Sciatic nerve (tissue), 2 donors: ENCODE measurements at regions not wholly inside any gene's neighbourhood (a gene's known extent, or its start where the extent isn't known, plus 50 kb on each side); places are given as distances from the start of the nearest gene placed in this dataset.
A peak's percentile ranks its signal among the peaks of the same experiment; 100 is the strongest.

Experiments
- ATAC-seq: fragments of 200-7000 bp; cut with Tn5 transposase; one replicate; pipeline ENCODE4 v1.9.1; 2020; ENCODE audit warnings: mild to moderate bottlenecking, moderate library complexity
- DNase-seq: peaks from one replicate; pipeline ENCODE4 v3.0.0-alpha.2; 2020; ENCODE audit warnings: low spot score
- intact Hi-C: fragments of 100-400 bp; cut with DNase I; formaldehyde crosslinking; loops from one replicate; pipeline ENCODE4 v1.14.2; 2022
- donor health status: DM: no; HTN: no; CAD: no.
- donor health status: DM: no; HTN: no; CAD: no.

- intact Hi-C loops: no loop called here
- DNase-seq: no peak
- no peak for ATAC-seq
Measured at GRCh38 chr4:63379750-63380522, 1029.3 kb downstream of the TECRL start.

DNA sequence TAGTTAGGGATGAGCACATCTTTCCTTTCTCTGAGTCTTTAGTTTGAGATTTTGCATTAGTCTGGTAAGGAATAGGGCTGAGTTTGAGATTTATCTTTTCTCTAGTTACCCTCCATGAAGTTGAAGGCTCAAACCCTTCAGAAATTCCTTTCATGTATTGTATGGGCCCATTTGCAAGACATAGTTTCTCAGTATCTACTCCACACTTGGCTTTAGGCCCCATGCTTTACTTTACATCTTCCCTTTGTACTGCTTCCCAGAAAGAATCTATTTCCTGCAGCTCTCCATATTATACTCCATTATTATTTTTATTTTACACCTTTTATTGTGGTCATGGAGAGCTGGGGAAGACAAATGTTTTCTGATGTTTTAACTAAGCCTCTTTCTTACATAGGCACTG is 1038.2 kb downstream of the TECRL start:
- ATAC-seq (no peak), DNase-seq (no peak)
- intact Hi-C loops: no loop called here

DNA sequence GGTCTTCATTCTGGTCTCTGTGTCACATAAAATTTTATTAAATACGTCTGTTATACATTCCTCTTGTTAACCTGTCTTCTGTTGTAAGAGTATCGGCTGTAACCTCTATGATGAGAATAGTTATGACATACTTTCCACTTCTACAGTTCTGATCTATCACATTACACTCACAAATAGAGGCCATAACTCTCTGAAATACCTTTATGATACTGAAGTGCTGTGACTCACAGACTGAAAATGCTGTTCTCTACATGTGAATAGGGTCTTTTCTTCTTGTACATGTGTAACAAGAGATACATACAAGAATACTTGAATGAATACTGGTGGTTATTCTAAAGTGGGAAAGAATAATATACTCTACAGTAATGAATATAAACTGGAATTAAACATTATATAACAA is 1047.6 kb downstream of the TECRL start:
- ATAC-seq: no peak
- DNase-seq: no peak
- intact Hi-C loops: no loop called here

- intact Hi-C loops: no loop called here
- DNase-seq (no peak), ATAC-seq (no peak)
Measured at GRCh38 chr4:63361066-63361465, 1048.2 kb downstream of the TECRL start.

DNA sequence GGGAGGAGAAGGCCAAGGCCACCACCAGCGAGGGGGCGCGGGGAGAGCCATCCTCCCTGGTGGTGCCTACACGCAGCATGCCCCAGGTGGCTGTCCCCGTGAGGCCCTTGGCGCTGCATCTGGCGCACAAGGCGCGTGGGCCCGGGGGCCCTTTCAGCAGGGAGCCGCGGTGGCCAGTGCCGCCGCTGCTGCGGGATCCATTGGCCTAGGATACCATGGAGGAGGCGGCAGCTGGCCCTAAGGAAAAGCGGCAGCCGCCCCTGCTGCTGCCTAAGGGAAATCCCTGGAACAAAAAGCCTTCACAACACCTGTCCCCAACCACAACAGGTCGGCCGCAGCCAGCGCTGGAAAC is 1059.6 kb downstream of the TECRL start:
- ATAC-seq: no peak
- intact Hi-C loops: no loop called here
- DNase-seq: no peak

GRCh38 chr4:63348735-63349673 is 1060.2 kb downstream of the TECRL start:
- intact Hi-C loops: no loop called here
- peak; percentile 17 for ATAC-seq
- no peak for DNase-seq

GRCh38 chr4:63325140-63325539 is 1084.1 kb downstream of the TECRL start:
- no peak for DNase-seq

GRCh38 chr4:63316633-63317032 is 1092.6 kb downstream of the TECRL start:
- DNase-seq (no peak), ATAC-seq (no peak)
- intact Hi-C loops: no loop called here

More at GRCh38 chr4:63325140-63325539, 1084.1 kb downstream of the TECRL start:
- no peak for ATAC-seq
- intact Hi-C loops: no loop called here

DNA sequence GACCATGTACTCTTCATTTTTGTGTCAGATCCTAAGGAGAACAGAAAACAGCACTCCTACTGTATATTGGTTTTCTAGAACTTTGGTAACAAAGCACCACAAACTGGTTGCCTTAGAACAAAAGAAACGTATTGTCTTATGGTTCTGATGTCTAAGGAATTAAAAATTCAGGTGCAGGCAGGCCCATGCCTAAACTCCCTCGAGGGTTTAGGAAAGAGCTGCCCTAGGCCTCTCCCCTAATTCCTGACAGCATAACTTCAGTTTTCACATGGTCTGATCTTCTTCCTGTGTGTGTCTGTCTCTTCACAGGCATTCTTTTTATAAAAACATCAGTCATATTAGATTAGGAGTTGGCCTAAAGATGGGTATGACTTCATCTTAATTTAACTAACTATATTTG is 1093.6 kb downstream of the TECRL start:
- DNase-seq: no peak
- no peak for ATAC-seq
- intact Hi-C loops: no loop called here

- intact Hi-C loops: no loop called here
- no peak for ATAC-seq
- DNase-seq: no peak
Measured at GRCh38 chr4:63308697-63309096, 1100.6 kb downstream of the TECRL start.

DNA sequence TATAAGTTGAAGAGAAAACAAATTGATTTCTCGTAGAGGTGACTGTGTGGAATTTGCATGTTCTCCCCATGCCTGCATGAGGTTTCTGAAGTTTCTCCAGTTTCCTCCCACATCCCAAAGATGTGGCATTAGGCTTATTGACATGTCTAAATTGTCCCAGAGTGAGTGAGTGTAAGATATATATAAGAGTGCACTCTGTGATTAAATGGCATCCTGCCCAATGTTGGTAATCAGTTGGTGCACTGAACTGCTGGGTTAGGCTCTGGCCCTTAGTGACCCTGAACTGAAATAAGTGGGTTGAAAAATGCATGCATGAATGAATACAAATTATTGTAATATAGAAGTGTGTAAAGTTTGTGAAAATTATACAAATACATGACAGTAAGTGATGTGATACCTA is 1106.5 kb downstream of the TECRL start:
- ATAC-seq (no peak), DNase-seq (no peak)
- intact Hi-C loops: no loop called here

DNA sequence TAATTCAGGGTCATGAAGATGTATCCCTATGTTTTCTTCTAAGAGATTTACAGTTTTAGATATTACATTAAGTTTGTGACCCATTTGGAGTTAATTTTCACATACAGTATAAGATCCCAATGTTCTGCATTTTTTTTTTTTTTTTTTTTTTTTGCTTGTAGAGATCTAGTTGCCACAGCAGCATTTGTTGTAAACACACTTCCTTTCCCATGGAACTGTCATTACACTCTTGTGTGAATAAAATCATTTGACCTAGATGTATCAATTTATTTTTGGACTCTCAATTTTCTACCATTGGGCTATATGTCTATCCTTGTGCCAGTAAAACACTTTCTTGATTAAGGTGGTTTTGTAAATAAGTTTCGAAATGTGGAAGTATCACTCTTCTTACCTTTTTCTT is 1107.2 kb downstream of the TECRL start:
- ATAC-seq: no peak
- no peak for DNase-seq
- intact Hi-C loops: no loop called here

DNA sequence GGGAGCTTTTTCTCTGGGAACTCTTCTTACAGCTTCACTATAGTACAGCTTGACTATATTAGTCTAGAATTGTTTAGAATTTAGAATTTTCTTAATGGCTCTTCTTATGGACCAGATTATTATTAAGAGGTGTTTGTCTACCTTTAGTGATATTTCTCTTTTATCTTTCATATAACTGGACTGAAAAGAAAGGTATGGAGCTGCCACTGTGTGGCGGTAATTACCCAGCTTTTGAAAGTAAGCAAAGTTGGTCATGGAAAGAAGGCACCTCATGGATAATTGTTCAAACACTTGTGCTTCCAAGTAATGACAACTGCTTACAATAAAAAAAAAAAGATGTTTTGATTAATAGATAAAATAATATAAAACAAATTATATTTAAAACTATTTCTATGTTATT is 1112.5 kb downstream of the TECRL start:
- DNase-seq (no peak), ATAC-seq (no peak)
- intact Hi-C loops: no loop called here

DNA sequence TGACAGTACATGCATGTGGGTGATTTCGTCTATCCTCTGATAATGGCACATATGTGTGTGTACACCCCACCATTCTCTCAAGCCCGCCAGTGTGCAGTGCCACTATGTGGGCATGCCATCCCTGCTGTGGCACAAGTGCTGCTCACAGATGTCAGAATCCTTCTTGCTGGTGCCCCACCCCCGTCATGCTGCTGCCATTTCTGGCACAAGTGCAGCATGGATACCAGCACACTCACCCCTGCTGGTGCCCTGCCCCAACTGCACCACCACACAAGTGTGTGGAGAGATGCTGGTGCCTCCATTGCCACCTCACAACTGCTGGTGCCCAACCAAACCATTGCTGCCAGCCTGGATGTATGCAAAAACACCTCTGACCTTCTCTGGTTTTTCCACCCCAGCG is 1133.8 kb downstream of the TECRL start:
- ATAC-seq (no peak), DNase-seq (no peak)
- intact Hi-C loops: no loop called here

GRCh38 chr4:63269156-63269555 is 1140.1 kb downstream of the TECRL start:
- no peak for ATAC-seq
- no peak for DNase-seq
- intact Hi-C loops: no loop called here

DNA sequence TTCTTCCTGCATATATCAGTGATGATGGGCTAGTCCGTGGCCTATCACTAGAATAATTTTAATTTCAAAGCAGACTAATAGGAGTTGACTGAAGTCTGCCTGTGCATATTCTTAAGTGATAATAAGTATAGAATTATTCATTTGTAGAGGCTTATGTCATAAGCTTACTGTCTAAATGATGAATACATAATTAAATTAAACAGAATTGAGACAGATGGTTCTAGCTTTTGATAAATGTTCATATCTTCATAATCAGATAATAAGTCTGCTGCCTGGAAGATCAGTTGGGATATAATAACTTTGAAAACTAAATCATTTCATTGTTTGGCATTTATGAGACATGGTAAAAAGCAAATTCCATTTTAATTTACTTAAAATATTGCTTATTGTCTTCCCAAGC is 1175.6 kb downstream of the TECRL start:
- intact Hi-C loops: no loop called here
- no peak for DNase-seq
- no peak for ATAC-seq

GRCh38 chr4:63232058-63232457 is 1177.2 kb downstream of the TECRL start:
- intact Hi-C loops: no loop called here
- no peak for DNase-seq
- no peak for ATAC-seq

DNA sequence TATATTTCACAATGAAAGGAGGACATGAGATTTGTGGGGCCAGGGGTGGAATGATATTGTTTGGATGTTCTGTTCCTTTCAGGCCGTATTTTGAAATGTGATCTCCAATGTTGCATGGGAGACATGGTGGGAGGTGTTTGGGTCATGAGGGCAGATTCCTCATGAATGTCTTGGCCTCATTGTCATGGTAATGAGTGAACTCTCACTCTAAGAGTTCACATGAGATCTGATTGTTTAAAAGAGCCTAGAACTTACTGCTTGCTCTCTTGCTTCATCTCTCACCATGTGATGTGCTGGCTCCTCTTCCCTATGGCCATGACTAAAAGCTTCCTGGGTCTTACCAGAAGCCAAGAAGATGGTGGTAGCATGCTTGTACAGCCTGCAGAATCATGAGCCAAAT is 1183.0 kb downstream of the TECRL start:
- ATAC-seq (no peak), DNase-seq (no peak)
- intact Hi-C loops: no loop called here

DNA sequence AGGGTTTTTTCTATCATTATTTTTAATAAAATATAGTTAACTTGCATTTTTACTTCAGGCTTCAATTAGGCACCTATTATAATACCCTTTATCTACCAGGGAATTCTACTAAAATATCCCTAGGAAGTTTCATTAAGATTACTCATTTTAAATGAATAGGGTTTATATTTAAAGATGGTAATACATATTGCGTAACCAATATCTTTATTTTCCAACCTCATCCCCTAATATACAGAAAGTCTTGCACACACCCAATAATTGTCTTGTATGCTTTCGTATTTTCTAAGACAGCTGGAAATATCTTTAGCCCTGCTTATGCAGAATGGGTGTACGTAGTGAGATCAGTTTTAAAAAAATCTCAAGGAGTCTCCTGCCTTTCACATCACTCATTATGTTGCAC is 1186.8 kb downstream of the TECRL start:
- DNase-seq (no peak), ATAC-seq (no peak)
- intact Hi-C loops: no loop called here

- DNase-seq: no peak
- intact Hi-C loops: no loop called here
- ATAC-seq: no peak
Measured at GRCh38 chr4:63221477-63221876, 1187.8 kb downstream of the TECRL start.
